ENCODE measurements at regions not wholly inside any gene's neighbourhood (a gene's known extent, or its start where the extent isn't known, plus 50 kb on each side); places are given as distances from the start of the nearest gene placed in this dataset.

- no peak for DNase-seq (ENCODE audit: low read depth in 3 of 3, low spot score in 1 of 3)
These were observed 101.4 kb downstream of the TOMM20 start for GRCh38 chr1:235027076-235027861.

GRCh38 chr1:235025422-235025984 is 103.1 kb downstream of the TOMM20 start:
- no peak for DNase-seq (ENCODE audit: low read depth in 3 of 3, low spot score in 1 of 3)

GRCh38 chr1:235024711-235025421 is 103.8 kb downstream of the TOMM20 start:
- DNase-seq (ENCODE audit: low read depth in 3 of 3, low spot score in 1 of 3) = no peak

GRCh38 chr1:235023711-235024439 is 104.8 kb downstream of the TOMM20 start:
- DNase-seq (ENCODE audit: low read depth in 3 of 3, low spot score in 1 of 3) = no peak

GRCh38 chr1:235022981-235023710 is 105.5 kb downstream of the TOMM20 start:
- no peak for DNase-seq (ENCODE audit: low read depth in 3 of 3, low spot score in 1 of 3)

GRCh38 chr1:235022341-235022980 is 106.2 kb downstream of the TOMM20 start:
- no peak for DNase-seq (ENCODE audit: low read depth in 3 of 3, low spot score in 1 of 3)

- no peak for DNase-seq (ENCODE audit: low read depth in 3 of 3, low spot score in 1 of 3)
These were observed 106.8 kb downstream of the TOMM20 start for GRCh38 chr1:235021815-235022214.

GRCh38 chr1:235021321-235021720 is 107.3 kb downstream of the TOMM20 start:
- no peak for DNase-seq (ENCODE audit: low read depth in 3 of 3, low spot score in 1 of 3)

GRCh38 chr1:235019961-235020360 is 108.7 kb downstream of the TOMM20 start:
- DNase-seq (ENCODE audit: low read depth in 3 of 3, low spot score in 1 of 3) = no peak

GRCh38 chr1:235019471-235019870 is 109.2 kb downstream of the TOMM20 start:
- DNase-seq (ENCODE audit: low read depth in 3 of 3, low spot score in 1 of 3) = no peak

GRCh38 chr1:235018720-235019444 is 109.8 kb downstream of the TOMM20 start:
- no peak for DNase-seq (ENCODE audit: low read depth in 3 of 3, low spot score in 1 of 3)

GRCh38 chr1:235018161-235018560 is 110.5 kb downstream of the TOMM20 start:
- DNase-seq (ENCODE audit: low read depth in 3 of 3, low spot score in 1 of 3) = no peak

GRCh38 chr1:235017719-235018118 is 110.9 kb downstream of the TOMM20 start:
- no peak for DNase-seq (ENCODE audit: low read depth in 3 of 3, low spot score in 1 of 3)

- no peak for DNase-seq (ENCODE audit: low read depth in 3 of 3, low spot score in 1 of 3)
These were observed 111.4 kb downstream of the TOMM20 start for GRCh38 chr1:235017191-235017590.

- no peak for DNase-seq (ENCODE audit: low read depth in 3 of 3, low spot score in 1 of 3)
These were observed 113.2 kb downstream of the TOMM20 start for GRCh38 chr1:235015291-235015985.

- DNase-seq (ENCODE audit: low read depth in 3 of 3, low spot score in 1 of 3) = no peak
These were observed 113.9 kb downstream of the TOMM20 start for GRCh38 chr1:235014756-235015155.

GRCh38 chr1:235013512-235013911 is 115.1 kb downstream of the TOMM20 start:
- no peak for DNase-seq (ENCODE audit: low read depth in 3 of 3, low spot score in 1 of 3)

GRCh38 chr1:235012436-235013210 is 116.0 kb downstream of the TOMM20 start:
- no peak for DNase-seq (ENCODE audit: low read depth in 3 of 3, low spot score in 1 of 3)
